ENCODE measurements at regions not wholly inside any gene's neighbourhood (a gene's known extent, or its start where the extent isn't known, plus 50 kb on each side); places are given as distances from the start of the nearest gene placed in this dataset.

- Histone ChIP-seq H3K36me3 (ENCODE audit: control insufficient read depth, low read depth, low read length) (no peaks in the 10 kb centered on the region), H3K27ac (ENCODE audit: low read length) (no peak overlapping the region), H3K9me3 (ENCODE audit: control insufficient read depth, low read depth, low read length) (no peaks in the 10 kb centered on the region), H3K27me3 (ENCODE audit: control insufficient read depth, insufficient read depth, low read length) (no peaks in the 10 kb centered on the region), H3K4me1 (ENCODE audit: control insufficient read depth, low read depth, low read length) (no peaks in the 10 kb centered on the region), H3K9ac (ENCODE audit: low read length) (no peak overlapping the region), H3K4me3 (ENCODE audit: low read length) (no peak overlapping the region)
Measured at GRCh38 chr3:174620855-174621472, 238.2 kb upstream of the NAALADL2 start.

GRCh38 chr3:174633342-174633741 lies 225.8 kb upstream of the NAALADL2 start:
- no peaks in the 10 kb centered on the region for H3K27me3 ChIP-seq (ENCODE audit: control insufficient read depth, insufficient read depth, low read length)
- H3K4me3 ChIP-seq (ENCODE audit: low read length): no peak overlapping the region
- H3K4me1 ChIP-seq (ENCODE audit: control insufficient read depth, low read depth, low read length): no peaks in the 10 kb centered on the region
- no peaks in the 10 kb centered on the region for H3K36me3 ChIP-seq (ENCODE audit: control insufficient read depth, low read depth, low read length)
- H3K9ac ChIP-seq (ENCODE audit: low read length): no peak overlapping the region
- H3K27ac ChIP-seq (ENCODE audit: low read length): no peak overlapping the region
- no peaks in the 10 kb centered on the region for H3K9me3 ChIP-seq (ENCODE audit: control insufficient read depth, low read depth, low read length)

- no peaks in the 10 kb centered on the region for H3K36me3 ChIP-seq (ENCODE audit: control insufficient read depth, low read depth, low read length)
- H3K9me3 ChIP-seq (ENCODE audit: control insufficient read depth, low read depth, low read length): no peaks in the 10 kb centered on the region
- no peaks in the 10 kb centered on the region for H3K27me3 ChIP-seq (ENCODE audit: control insufficient read depth, insufficient read depth, low read length)
- no peak overlapping the region for H3K27ac ChIP-seq (ENCODE audit: low read length)
- no peak overlapping the region for H3K9ac ChIP-seq (ENCODE audit: low read length)
- no peaks in the 10 kb centered on the region for H3K4me1 ChIP-seq (ENCODE audit: control insufficient read depth, low read depth, low read length)
- no peak overlapping the region for H3K4me3 ChIP-seq (ENCODE audit: low read length)
Measured at GRCh38 chr3:174636451-174636850, 222.7 kb upstream of the NAALADL2 start.

- no peaks in the 10 kb centered on the region for H3K36me3 ChIP-seq (ENCODE audit: control insufficient read depth, low read depth, low read length)
- H3K4me1 ChIP-seq (ENCODE audit: control insufficient read depth, low read depth, low read length): no peaks in the 10 kb centered on the region
- no peak overlapping the region for H3K9ac ChIP-seq (ENCODE audit: low read length)
- no peak overlapping the region for H3K27ac ChIP-seq (ENCODE audit: low read length)
- no peaks in the 10 kb centered on the region for H3K9me3 ChIP-seq (ENCODE audit: control insufficient read depth, low read depth, low read length)
- no peak overlapping the region for H3K4me3 ChIP-seq (ENCODE audit: low read length)
- no peaks in the 10 kb centered on the region for H3K27me3 ChIP-seq (ENCODE audit: control insufficient read depth, insufficient read depth, low read length)
Measured at GRCh38 chr3:174639406-174639805, 219.7 kb upstream of the NAALADL2 start.

DNA sequence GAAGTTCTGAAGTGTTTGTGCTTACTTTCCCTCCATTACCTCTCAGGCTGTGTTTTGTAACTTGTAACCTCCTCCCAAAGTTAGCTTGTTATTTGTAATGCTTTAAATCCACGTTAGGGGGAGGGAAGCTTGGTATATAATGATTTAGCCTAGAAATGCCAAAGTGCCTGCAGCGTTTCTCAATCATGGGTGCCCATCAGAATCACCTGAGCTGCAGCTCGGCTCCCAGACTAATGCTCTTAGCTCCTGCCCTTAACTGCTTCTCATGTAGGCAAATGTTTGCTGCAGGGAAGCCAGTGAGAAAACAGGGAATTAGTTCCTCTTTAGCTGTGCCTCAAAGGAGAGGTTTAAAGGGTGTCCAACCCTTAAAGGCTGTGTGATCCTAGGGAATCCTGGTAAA lies 219.2 kb upstream of the NAALADL2 start:
- H3K27ac ChIP-seq (ENCODE audit: low read length): no peak overlapping the region
- no peaks in the 10 kb centered on the region for H3K27me3 ChIP-seq (ENCODE audit: control insufficient read depth, insufficient read depth, low read length)
- no peak overlapping the region for H3K9ac ChIP-seq (ENCODE audit: low read length)
- H3K4me3 ChIP-seq (ENCODE audit: low read length): no peak overlapping the region
- H3K9me3 ChIP-seq (ENCODE audit: control insufficient read depth, low read depth, low read length): no peaks in the 10 kb centered on the region
- H3K4me1 ChIP-seq (ENCODE audit: control insufficient read depth, low read depth, low read length): no peaks in the 10 kb centered on the region
- H3K36me3 ChIP-seq (ENCODE audit: control insufficient read depth, low read depth, low read length): no peaks in the 10 kb centered on the region

DNA sequence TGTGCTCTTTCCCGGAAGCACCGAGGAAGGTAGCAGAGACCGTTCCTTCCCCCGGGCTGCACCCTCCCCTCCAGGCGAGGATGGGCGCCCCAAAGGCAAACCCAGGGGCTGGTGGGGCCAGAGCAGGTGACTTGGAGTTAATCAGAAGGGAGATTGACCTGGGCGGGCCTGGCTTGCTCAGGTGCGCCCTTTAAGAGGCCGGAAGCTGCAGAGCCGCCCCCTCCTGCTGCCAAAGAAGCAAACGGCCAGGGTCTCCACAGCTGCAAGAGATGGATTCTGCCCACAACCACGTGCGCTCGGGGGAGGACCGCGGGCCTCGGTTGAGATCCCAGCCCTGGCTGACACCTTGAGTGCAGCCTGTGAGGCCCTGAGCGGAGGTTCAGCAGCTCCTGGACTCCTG lies 218.2 kb upstream of the NAALADL2 start:
- Histone ChIP-seq H3K27me3 (ENCODE audit: control insufficient read depth, insufficient read depth, low read length) (no peaks in the 10 kb centered on the region), H3K27ac (ENCODE audit: low read length) (no peak overlapping the region), H3K4me1 (ENCODE audit: control insufficient read depth, low read depth, low read length) (no peaks in the 10 kb centered on the region), H3K9me3 (ENCODE audit: control insufficient read depth, low read depth, low read length) (no peaks in the 10 kb centered on the region), H3K36me3 (ENCODE audit: control insufficient read depth, low read depth, low read length) (no peaks in the 10 kb centered on the region), H3K9ac (ENCODE audit: low read length) (no peak overlapping the region), H3K4me3 (ENCODE audit: low read length) (no peak overlapping the region)

GRCh38 chr3:174644287-174644686 lies 214.8 kb upstream of the NAALADL2 start:
- H3K9me3 ChIP-seq (ENCODE audit: control insufficient read depth, low read depth, low read length): no peaks in the 10 kb centered on the region
- no peak overlapping the region for H3K9ac ChIP-seq (ENCODE audit: low read length)
- H3K4me1 ChIP-seq (ENCODE audit: control insufficient read depth, low read depth, low read length): no peaks in the 10 kb centered on the region
- no peak overlapping the region for H3K27ac ChIP-seq (ENCODE audit: low read length)
- H3K4me3 ChIP-seq (ENCODE audit: low read length): no peak overlapping the region
- no peaks in the 10 kb centered on the region for H3K27me3 ChIP-seq (ENCODE audit: control insufficient read depth, insufficient read depth, low read length)
- H3K36me3 ChIP-seq (ENCODE audit: control insufficient read depth, low read depth, low read length): no peaks in the 10 kb centered on the region

- no peak overlapping the region for H3K9ac ChIP-seq (ENCODE audit: low read length)
- H3K36me3 ChIP-seq (ENCODE audit: control insufficient read depth, low read depth, low read length): no peaks in the 10 kb centered on the region
- H3K4me3 ChIP-seq (ENCODE audit: low read length): no peak overlapping the region
- no peak overlapping the region for H3K27ac ChIP-seq (ENCODE audit: low read length)
- no peaks in the 10 kb centered on the region for H3K4me1 ChIP-seq (ENCODE audit: control insufficient read depth, low read depth, low read length)
- no peaks in the 10 kb centered on the region for H3K27me3 ChIP-seq (ENCODE audit: control insufficient read depth, insufficient read depth, low read length)
- H3K9me3 ChIP-seq (ENCODE audit: control insufficient read depth, low read depth, low read length): no peaks in the 10 kb centered on the region
Measured at GRCh38 chr3:174651951-174652350, 207.2 kb upstream of the NAALADL2 start.

- Histone ChIP-seq H3K4me1 (ENCODE audit: control insufficient read depth, low read depth, low read length) (no peaks in the 10 kb centered on the region), H3K27ac (ENCODE audit: low read length) (no peak overlapping the region), H3K36me3 (ENCODE audit: control insufficient read depth, low read depth, low read length) (no peaks in the 10 kb centered on the region), H3K27me3 (ENCODE audit: control insufficient read depth, insufficient read depth, low read length) (no peaks in the 10 kb centered on the region), H3K9me3 (ENCODE audit: control insufficient read depth, low read depth, low read length) (no peaks in the 10 kb centered on the region), H3K9ac (ENCODE audit: low read length) (no peak overlapping the region), H3K4me3 (ENCODE audit: low read length) (no peak overlapping the region)
Measured at GRCh38 chr3:174659511-174659910, 199.6 kb upstream of the NAALADL2 start.

- no peaks in the 10 kb centered on the region for H3K4me1 ChIP-seq (ENCODE audit: control insufficient read depth, low read depth, low read length)
Measured at GRCh38 chr3:174662653-174663052, 196.5 kb upstream of the NAALADL2 start.

DNA sequence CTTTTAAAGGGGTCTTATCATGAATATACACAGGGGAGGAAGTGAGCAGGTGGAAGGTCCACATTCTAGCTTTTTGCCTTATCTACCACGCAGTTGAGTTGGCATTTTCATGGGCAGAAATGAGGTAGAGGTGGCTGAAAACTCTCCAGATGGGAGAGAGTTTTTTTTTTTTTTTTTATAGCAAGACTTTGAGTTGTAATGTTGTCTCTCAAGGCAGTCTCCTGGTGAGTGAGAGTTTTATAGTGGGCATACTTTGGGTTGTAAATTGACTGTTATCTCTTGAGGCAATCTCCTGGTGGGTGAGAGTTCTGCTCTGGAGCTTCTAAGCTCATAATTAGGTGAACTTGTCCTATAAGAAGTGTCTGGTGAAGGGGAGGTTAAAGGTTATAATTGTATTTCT lies 191.7 kb upstream of the NAALADL2 start:
- no peaks in the 10 kb centered on the region for H3K27me3 ChIP-seq (ENCODE audit: control insufficient read depth, insufficient read depth, low read length)
- no peak overlapping the region for H3K27ac ChIP-seq (ENCODE audit: low read length)
- no peak overlapping the region for H3K9ac ChIP-seq (ENCODE audit: low read length)
- H3K4me3 ChIP-seq (ENCODE audit: low read length): no peak overlapping the region
- no peaks in the 10 kb centered on the region for H3K4me1 ChIP-seq (ENCODE audit: control insufficient read depth, low read depth, low read length)
- H3K36me3 ChIP-seq (ENCODE audit: control insufficient read depth, low read depth, low read length): no peaks in the 10 kb centered on the region
- no peaks in the 10 kb centered on the region for H3K9me3 ChIP-seq (ENCODE audit: control insufficient read depth, low read depth, low read length)

More at GRCh38 chr3:174662653-174663052, 196.5 kb upstream of the NAALADL2 start:
- Histone ChIP-seq H3K9me3 (ENCODE audit: control insufficient read depth, low read depth, low read length) (no peaks in the 10 kb centered on the region), H3K27ac (ENCODE audit: low read length) (no peak overlapping the region), H3K4me3 (ENCODE audit: low read length) (no peak overlapping the region), H3K9ac (ENCODE audit: low read length) (no peak overlapping the region), H3K36me3 (ENCODE audit: control insufficient read depth, low read depth, low read length) (no peaks in the 10 kb centered on the region), H3K27me3 (ENCODE audit: control insufficient read depth, insufficient read depth, low read length) (no peaks in the 10 kb centered on the region)

- no peak overlapping the region for H3K9ac ChIP-seq (ENCODE audit: low read length)
- peaks cover 5% of the 10 kb centered on the region for H3K4me1 ChIP-seq (ENCODE audit: control insufficient read depth, low read depth, low read length)
- no peak overlapping the region for H3K27ac ChIP-seq (ENCODE audit: low read length)
- H3K4me3 ChIP-seq (ENCODE audit: low read length): no peak overlapping the region
- no peaks in the 10 kb centered on the region for H3K9me3 ChIP-seq (ENCODE audit: control insufficient read depth, low read depth, low read length)
- H3K36me3 ChIP-seq (ENCODE audit: control insufficient read depth, low read depth, low read length): no peaks in the 10 kb centered on the region
- no peaks in the 10 kb centered on the region for H3K27me3 ChIP-seq (ENCODE audit: control insufficient read depth, insufficient read depth, low read length)
Measured at GRCh38 chr3:174675406-174675805, 183.7 kb upstream of the NAALADL2 start.
